Neural crest cell (in vitro differentiated cells): ENCODE measurements at regions not wholly inside any gene's neighbourhood (a gene's known extent, or its start where the extent isn't known, plus 50 kb on each side); places are given as distances from the start of the nearest gene placed in this dataset.

ENCODE experiments used
- DNase-seq: peaks from one replicate; pipeline ENCODE4 v3.0.0; 2021; ENCODE audit warnings: low read depth, mixed read lengths, low spot score
- H3K27ac Mint-ChIP-seq: one replicate; pipeline ENCODE4 v1.8.0; 2021; ENCODE audit warnings: mild to moderate bottlenecking, mixed read lengths; ENCODE audit not compliant: unreplicated experiment
- H3K27me3 Mint-ChIP-seq: 2 replicates; pipeline ENCODE4 v1.8.0; 2021; ENCODE audit warnings: low read depth, mild to moderate bottlenecking, mixed read lengths
- H3K36me3 Mint-ChIP-seq: 2 replicates; pipeline ENCODE4 v1.8.0; 2021; ENCODE audit warnings: low read depth, mild to moderate bottlenecking, mixed read lengths
- H3K4me1 Mint-ChIP-seq: 2 replicates; pipeline ENCODE4 v1.8.0; 2021; ENCODE audit warnings: mixed read lengths
- H3K4me3 Mint-ChIP-seq: one replicate; pipeline ENCODE4 v1.8.0; 2021; ENCODE audit warnings: mild to moderate bottlenecking, mixed read lengths
- H3K9me3 Mint-ChIP-seq: 2 replicates; pipeline ENCODE4 v1.8.0; 2021; ENCODE audit warnings: mixed read lengths
- TF ChIP-seq, protein P1 (sequence below): fragments of 200-600 bp; sonication (generic); conservative IDR thresholded peaks from 2 replicates; pipeline ENCODE4 v1.5.0; 2021; ENCODE audit warnings: antibody characterized with exemption, mild to moderate bottlenecking

DNA sequence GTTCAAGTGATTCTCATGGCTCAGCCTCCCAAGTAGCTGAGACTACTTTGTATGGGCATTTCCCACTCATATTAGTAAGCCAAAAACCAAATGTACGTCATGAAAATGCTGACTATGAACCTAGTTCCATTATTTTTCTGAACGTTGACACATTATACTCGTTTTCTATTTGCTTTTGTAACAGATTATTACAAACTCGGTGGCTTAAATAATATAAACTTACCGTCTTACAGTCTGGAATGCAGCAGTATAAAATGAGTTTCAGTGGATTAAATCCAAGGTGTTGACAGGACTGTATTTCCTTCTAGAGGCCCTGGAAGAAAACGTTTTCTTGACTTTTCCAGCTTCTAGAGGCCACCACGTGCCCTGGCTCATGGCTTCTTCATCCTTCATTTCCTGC is 517.0 kb downstream of the GADD45G start:
- no peak for DNase-seq
- H3K4me1 Mint-ChIP-seq: no peaks in the 10 kb centered on the region
- no peak overlapping the region for H3K4me3 Mint-ChIP-seq
- no peak overlapping the region for H3K27ac Mint-ChIP-seq
- TF ChIP-seq, protein P1, sequence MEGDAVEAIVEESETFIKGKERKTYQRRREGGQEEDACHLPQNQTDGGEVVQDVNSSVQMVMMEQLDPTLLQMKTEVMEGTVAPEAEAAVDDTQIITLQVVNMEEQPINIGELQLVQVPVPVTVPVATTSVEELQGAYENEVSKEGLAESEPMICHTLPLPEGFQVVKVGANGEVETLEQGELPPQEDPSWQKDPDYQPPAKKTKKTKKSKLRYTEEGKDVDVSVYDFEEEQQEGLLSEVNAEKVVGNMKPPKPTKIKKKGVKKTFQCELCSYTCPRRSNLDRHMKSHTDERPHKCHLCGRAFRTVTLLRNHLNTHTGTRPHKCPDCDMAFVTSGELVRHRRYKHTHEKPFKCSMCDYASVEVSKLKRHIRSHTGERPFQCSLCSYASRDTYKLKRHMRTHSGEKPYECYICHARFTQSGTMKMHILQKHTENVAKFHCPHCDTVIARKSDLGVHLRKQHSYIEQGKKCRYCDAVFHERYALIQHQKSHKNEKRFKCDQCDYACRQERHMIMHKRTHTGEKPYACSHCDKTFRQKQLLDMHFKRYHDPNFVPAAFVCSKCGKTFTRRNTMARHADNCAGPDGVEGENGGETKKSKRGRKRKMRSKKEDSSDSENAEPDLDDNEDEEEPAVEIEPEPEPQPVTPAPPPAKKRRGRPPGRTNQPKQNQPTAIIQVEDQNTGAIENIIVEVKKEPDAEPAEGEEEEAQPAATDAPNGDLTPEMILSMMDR: no peak
- H3K27me3 Mint-ChIP-seq: peaks cover 5% of the 10 kb centered on the region
- H3K9me3 Mint-ChIP-seq: peaks cover 5% of the 10 kb centered on the region
- H3K36me3 Mint-ChIP-seq: peaks cover 4% of the 10 kb centered on the region

DNA sequence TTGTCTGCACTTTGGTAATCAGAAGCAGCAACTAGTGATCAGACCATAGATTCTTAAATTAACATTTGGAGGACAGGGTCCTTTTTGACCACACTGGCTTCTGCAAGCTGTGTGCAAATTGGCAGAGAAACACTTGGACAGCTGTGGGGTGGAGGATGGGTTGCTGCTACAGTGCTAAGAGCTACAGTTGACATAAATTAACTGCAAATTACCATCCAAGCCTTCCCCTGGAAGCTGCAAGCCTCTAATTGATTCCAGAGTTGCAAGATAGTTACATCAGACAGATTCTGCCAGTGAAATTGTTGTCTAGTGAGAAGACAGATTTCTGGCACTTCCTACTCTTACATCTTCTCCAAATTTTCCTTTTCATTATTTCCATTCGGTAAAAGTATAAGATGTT is 517.7 kb downstream of the DIRAS2 start:
- TF ChIP-seq, protein P1: no peak
- Mint-ChIP-seq H3K4me1 (no peaks in the 10 kb centered on the region), H3K27ac (no peak overlapping the region), H3K4me3 (no peak overlapping the region), H3K27me3 (peaks cover 7% of the 10 kb centered on the region), H3K36me3 (peaks cover 4% of the 10 kb centered on the region), H3K9me3 (peaks cover 5% of the 10 kb centered on the region)
- DNase-seq: no peak

DNA sequence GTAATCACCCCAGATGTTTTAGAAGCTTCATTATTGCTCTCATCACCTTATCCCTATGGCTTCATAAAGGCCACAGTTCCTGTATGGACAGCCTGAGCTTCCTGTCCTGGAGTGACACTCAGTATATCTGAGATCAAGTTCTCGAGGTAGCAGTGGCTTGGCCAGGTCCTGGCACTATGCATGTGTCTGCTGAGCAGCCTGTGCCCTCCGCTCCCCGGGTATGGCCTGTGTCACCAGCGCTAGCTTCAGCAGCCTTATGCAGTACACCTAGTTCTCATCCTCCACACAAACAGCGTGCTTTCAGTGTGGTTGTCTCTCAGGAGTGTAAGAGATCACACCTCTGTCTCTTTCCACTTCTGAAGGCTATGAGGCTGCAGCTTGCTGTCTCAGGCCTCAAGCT is 514.7 kb downstream of the DIRAS2 start:
- H3K4me1 Mint-ChIP-seq: no peaks in the 10 kb centered on the region
- TF ChIP-seq, protein P1: no peak
- no peak overlapping the region for H3K27ac Mint-ChIP-seq
- peaks cover 5% of the 10 kb centered on the region for H3K9me3 Mint-ChIP-seq
- H3K27me3 Mint-ChIP-seq: peaks cover 7% of the 10 kb centered on the region
- no peak for DNase-seq
- H3K36me3 Mint-ChIP-seq: peaks cover 4% of the 10 kb centered on the region
- no peak overlapping the region for H3K4me3 Mint-ChIP-seq

DNA sequence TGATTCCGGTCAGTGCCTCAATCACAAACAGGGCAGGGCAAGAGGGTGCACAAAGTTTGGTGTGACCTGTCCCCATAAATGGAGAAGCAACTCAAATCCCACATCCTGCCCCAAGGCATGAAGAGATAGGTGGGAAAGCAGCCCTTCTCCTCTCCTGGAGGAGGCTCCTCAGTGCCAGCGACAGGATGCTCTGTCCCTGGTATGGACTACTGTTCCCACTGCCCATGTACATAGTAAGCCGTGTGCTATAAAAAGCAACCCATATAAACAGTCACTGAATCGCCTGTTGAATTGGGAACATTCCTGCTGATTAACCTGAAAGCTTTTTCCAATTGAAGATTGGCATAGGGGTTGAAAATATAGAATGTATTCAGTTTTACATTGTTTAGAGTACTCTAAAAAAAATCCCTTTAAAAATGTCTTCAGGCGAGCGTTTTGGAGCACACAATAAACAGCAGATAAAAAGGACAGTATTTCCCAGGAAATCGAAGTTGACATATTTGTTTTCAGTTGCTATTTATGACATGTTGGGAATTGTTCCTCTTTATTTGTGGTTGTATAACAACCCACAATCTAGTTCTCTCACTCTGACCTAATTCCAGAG is 513.9 kb downstream of the DIRAS2 start:
- Mint-ChIP-seq H3K4me3 (no peak overlapping the region), H3K27me3 (peaks cover 7% of the 10 kb centered on the region), H3K36me3 (peaks cover 4% of the 10 kb centered on the region), H3K9me3 (peaks cover 5% of the 10 kb centered on the region), H3K27ac (no peak overlapping the region), H3K4me1 (no peaks in the 10 kb centered on the region)
- no peak for DNase-seq
- TF ChIP-seq, protein P1: no peak

DNA sequence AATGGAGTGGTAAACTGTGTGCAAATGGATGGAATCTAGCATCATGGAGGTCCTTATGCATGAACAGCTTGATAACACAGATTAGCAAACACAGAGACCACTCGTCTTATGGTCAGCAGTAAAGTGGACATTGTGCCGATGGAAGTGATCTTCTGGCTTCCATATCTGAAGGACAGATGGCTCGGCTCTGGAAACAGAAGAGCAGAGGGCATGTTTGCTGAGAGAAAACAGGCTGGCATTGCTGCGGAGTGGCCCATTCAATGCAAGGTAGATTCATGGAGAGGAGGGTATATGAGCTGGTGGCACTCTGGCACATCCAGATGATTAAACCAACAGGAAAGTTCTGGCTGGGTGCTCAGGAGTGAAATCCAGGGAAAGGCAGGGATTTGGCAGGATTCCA is 513.2 kb downstream of the DIRAS2 start:
- no peaks in the 10 kb centered on the region for H3K4me1 Mint-ChIP-seq
- DNase-seq: no peak
- TF ChIP-seq, protein P1: no peak
- H3K27me3 Mint-ChIP-seq: peaks cover 7% of the 10 kb centered on the region
- H3K9me3 Mint-ChIP-seq: peaks cover 2% of the 10 kb centered on the region
- H3K4me3 Mint-ChIP-seq: no peak overlapping the region
- no peak overlapping the region for H3K27ac Mint-ChIP-seq
- H3K36me3 Mint-ChIP-seq: peaks cover under 1% of the 10 kb centered on the region
